H9 (cell line): ENCODE measurements at regions not wholly inside any gene's neighbourhood (a gene's known extent, or its start where the extent isn't known, plus 50 kb on each side); places are given as distances from the start of the nearest gene placed in this dataset.

Experiments
- DNase-seq: peaks from one replicate; pipeline ENCODE4 v3.0.0-alpha.2; 2017
- H2AFZ ChIP-seq: one replicate; pipeline ENCODE4 v1.6.1; 2013; ENCODE audit warnings: mild to moderate bottlenecking, low read length, control low read depth, moderate library complexity
- H2AK5ac ChIP-seq: 2 replicates; pipeline ENCODE4 v1.6.1; 2013; ENCODE audit warnings: low read length, control low read depth, mixed read lengths; ENCODE audit not compliant: insufficient read length
- H2BK120ac ChIP-seq: one replicate; pipeline ENCODE4 v1.6.1; 2013; ENCODE audit warnings: low read depth, mild to moderate bottlenecking, low read length, control low read depth, inconsistent platforms; ENCODE audit not compliant: poor library complexity, severe bottlenecking
- H2BK12ac ChIP-seq: 2 replicates; pipeline ENCODE4 v1.6.1; 2013; ENCODE audit warnings: low read length, control low read depth, mixed read lengths, low read depth; ENCODE audit not compliant: insufficient read length
- H2BK15ac ChIP-seq: 2 replicates; pipeline ENCODE4 v1.6.1; 2013; ENCODE audit warnings: low read depth, low read length, control low read depth
- H2BK20ac ChIP-seq: one replicate; pipeline ENCODE4 v1.6.1; 2013; ENCODE audit warnings: low read depth, mild to moderate bottlenecking, low read length, control low read depth, inconsistent platforms; ENCODE audit not compliant: poor library complexity, severe bottlenecking
- H2BK5ac ChIP-seq: 2 replicates; pipeline ENCODE4 v1.6.1; 2013; ENCODE audit warnings: low read length, control low read depth, mixed read lengths; ENCODE audit not compliant: insufficient read length
- H3K14ac ChIP-seq: 2 replicates; pipeline ENCODE4 v1.6.1; 2013; ENCODE audit warnings: low read length, control low read depth; ENCODE audit not compliant: insufficient read depth
- H3K18ac ChIP-seq: 2 replicates; pipeline ENCODE4 v1.6.1; 2013; ENCODE audit warnings: low read depth, mild to moderate bottlenecking, mixed read lengths, low read length, control low read depth; ENCODE audit not compliant: insufficient read length
- H3K23ac ChIP-seq: 2 replicates; pipeline ENCODE4 v1.6.1; 2013; ENCODE audit warnings: low read length, control low read depth, mixed read lengths, low read depth; ENCODE audit not compliant: insufficient read length
- H3K23me2 ChIP-seq: 2 replicates; pipeline ENCODE4 v1.6.1; 2013; ENCODE audit warnings: low read depth, mild to moderate bottlenecking, mixed read lengths, low read length, control low read depth; ENCODE audit not compliant: insufficient read length, poor library complexity, severe bottlenecking
- H3K27ac ChIP-seq: 2 replicates; pipeline ENCODE4 v1.5.1; 2013; ENCODE audit warnings: low read length, control low read depth, mixed read lengths, low read depth; ENCODE audit not compliant: insufficient read length
- H3K27me3 ChIP-seq: 2 replicates; pipeline ENCODE4 v1.6.1; 2013; ENCODE audit warnings: low read length, control low read depth, inconsistent platforms; ENCODE audit not compliant: insufficient read depth
- H3K4ac ChIP-seq: 2 replicates; pipeline ENCODE4 v1.6.1; 2013; ENCODE audit warnings: low read depth, mild to moderate bottlenecking, control low read depth, inconsistent platforms, low read length, moderate library complexity
- H3K4me1 ChIP-seq: 2 replicates; pipeline ENCODE4 v1.6.1; 2013; ENCODE audit warnings: low read length, control low read depth, inconsistent platforms; ENCODE audit not compliant: insufficient read depth
- H3K4me2 ChIP-seq: 2 replicates; pipeline ENCODE4 v1.6.1; 2013; ENCODE audit warnings: low read length, control low read depth, mixed read lengths; ENCODE audit not compliant: insufficient read length, insufficient read depth
- H3K56ac ChIP-seq: 2 replicates; pipeline ENCODE4 v1.6.1; 2013; ENCODE audit warnings: low read depth, mild to moderate bottlenecking, mixed read lengths, low read length, control low read depth; ENCODE audit not compliant: insufficient read length
- H3K79me1 ChIP-seq: 2 replicates; pipeline ENCODE4 v1.6.1; 2013; ENCODE audit warnings: low read depth, mild to moderate bottlenecking, moderate library complexity, low read length, control low read depth, inconsistent platforms; ENCODE audit not compliant: insufficient read depth, poor library complexity, severe bottlenecking
- H3K79me2 ChIP-seq: 2 replicates; pipeline ENCODE4 v1.6.1; 2013; ENCODE audit warnings: low read length, control low read depth, inconsistent platforms; ENCODE audit not compliant: insufficient read depth
- H3K9ac ChIP-seq: 2 replicates; pipeline ENCODE4 v1.6.1; 2013; ENCODE audit warnings: low read length, control low read depth, mixed read lengths; ENCODE audit not compliant: insufficient read length; ENCODE audit errors: extremely low read depth
- H3K9me3 ChIP-seq: one replicate; pipeline ENCODE4 v1.6.1; 2013; ENCODE audit warnings: low read depth, low read length, inconsistent platforms; ENCODE audit not compliant: control insufficient read depth
- H3T11ph ChIP-seq: one replicate; pipeline ENCODE4 v1.6.1; 2013; ENCODE audit warnings: mild to moderate bottlenecking, low read length, control low read depth, inconsistent platforms
- H4K20me1 ChIP-seq: one replicate; pipeline ENCODE4 v1.6.1; 2013; ENCODE audit not compliant: control insufficient read depth, insufficient read length, insufficient read depth
- H4K5ac ChIP-seq: 2 replicates; pipeline ENCODE4 v1.6.1; 2013; ENCODE audit warnings: low read depth, mild to moderate bottlenecking, mixed read lengths, low read length, control low read depth; ENCODE audit not compliant: insufficient read length
- H4K8ac ChIP-seq: replicated peaks from 2 replicates; pipeline ENCODE4 v1.6.1; 2013; ENCODE audit warnings: low read length, control low read depth, mixed read lengths, low read depth; ENCODE audit not compliant: insufficient read length
- H4K91ac ChIP-seq: 2 replicates; pipeline ENCODE4 v1.6.1; 2013; ENCODE audit warnings: low read depth, mild to moderate bottlenecking, moderate library complexity, mixed read lengths, low read length, control low read depth; ENCODE audit not compliant: insufficient read length
- H3K27ac Mint-ChIP-seq, 3 experiments: 2 replicates in 2 of 3; 3 replicates in 1 of 3; pipeline ENCODE4 v1.8.0; 2020 to 2021; ENCODE audit warnings: mixed read lengths in 3 of 3, mild to moderate bottlenecking in 1 of 3, moderate library complexity in 1 of 3
- H3K27me3 Mint-ChIP-seq: 2 replicates; pipeline ENCODE4 v1.8.0; 2021; ENCODE audit warnings: low read depth, mild to moderate bottlenecking, moderate library complexity, mixed read lengths
- H3K36me3 Mint-ChIP-seq, 3 experiments: 2 replicates in 2 of 3; 3 replicates in 1 of 3; pipeline ENCODE4 v1.8.0; 2020 to 2021; ENCODE audit warnings: low read depth in 3 of 3, mixed read lengths in 3 of 3; ENCODE audit not compliant: insufficient read depth in 1 of 3
- H3K4me1 Mint-ChIP-seq, 2 experiments: 2 replicates each; pipeline ENCODE4 v1.8.0; 2020; ENCODE audit warnings: mixed read lengths in 2 of 2
- H3K4me3 Mint-ChIP-seq, 2 experiments: 2 replicates in 1 of 2; 3 replicates in 1 of 2; pipeline ENCODE4 v1.8.0; 2020 to 2021; ENCODE audit warnings: mild to moderate bottlenecking in 2 of 2, mixed read lengths in 2 of 2, moderate library complexity in 1 of 2
- H3K9me3 Mint-ChIP-seq, 2 experiments: 2 replicates in 1 of 2; 3 replicates in 1 of 2; pipeline ENCODE4 v1.8.0; 2020; ENCODE audit warnings: mild to moderate bottlenecking in 2 of 2, mixed read lengths in 2 of 2, moderate library complexity in 1 of 2
- WGBS: extraction: QIAGEN DNeasy Blood & Tissue Kit; methylation state at CpG from one replicate; pipeline ENCODE4 v1.1.7; 2013; ENCODE audit warnings: missing lambda C conversion rate, low lambda C conversion rate, mixed read lengths; ENCODE audit not compliant: insufficient read length; ENCODE audit errors: extremely low coverage; 5-methylcytosine and 5-hydroxymethylcytosine counted together
- TF ChIP-seq, protein P1 (sequence below): fragments of 200-600 bp; sonication (generic); conservative IDR thresholded peaks from 3 replicates; pipeline ENCODE4 v1.8.0; 2021; ENCODE audit warnings: antibody characterized with exemption, mild to moderate bottlenecking

DNA sequence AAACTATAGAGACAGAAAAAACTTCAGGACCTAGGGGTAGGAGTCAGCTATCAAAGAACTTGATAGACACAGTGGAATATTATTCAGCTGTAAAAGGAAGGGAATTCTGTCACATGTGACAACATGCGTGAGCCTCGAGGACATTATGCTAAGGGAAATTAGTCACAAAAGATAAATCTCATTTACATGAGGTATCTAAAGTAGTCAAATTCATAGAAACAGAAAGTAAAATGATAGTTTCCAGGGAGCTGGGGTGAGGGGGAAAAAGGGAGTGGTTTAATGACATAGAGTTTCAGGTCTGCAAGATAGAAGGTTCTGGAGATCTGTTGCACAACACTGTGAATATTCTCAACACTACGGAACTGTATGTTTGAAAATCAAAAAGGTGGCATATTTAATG, 50.0 kb upstream of the PRIMA1 start:
- Histone ChIP-seq H2BK20ac (no peak overlapping the region), H2BK120ac (no peak overlapping the region), H3T11ph (no peak overlapping the region), H3K9ac (no peak overlapping the region), H3K23me2 (no peaks in the 10 kb centered on the region), H4K91ac (no peak overlapping the region), H3K18ac (no peak overlapping the region), H2AK5ac (no peak overlapping the region), H3K79me2 (no peaks in the 10 kb centered on the region), H3K4me2 (no peak overlapping the region), H4K5ac (no peak overlapping the region), H2AFZ (no peak overlapping the region), H4K8ac (no peak overlapping the region), H3K4ac (no peak overlapping the region), H3K9me3 (no peaks in the 10 kb centered on the region), H3K23ac (no peak overlapping the region), H3K14ac (no peak overlapping the region), H4K20me1 (no peaks in the 10 kb centered on the region), H2BK12ac (no peak overlapping the region), H2BK5ac (no peak overlapping the region), H3K27me3 (no peaks in the 10 kb centered on the region), H2BK15ac (no peak overlapping the region), H3K56ac (no peak overlapping the region), H3K79me1 (no peaks in the 10 kb centered on the region), H3K4me1 (peaks cover 5% of the 10 kb centered on the region; the same call in 1 of the 2 replicates), H3K27ac (no peak overlapping the region)
- Mint-ChIP-seq H3K27me3 (peaks cover 3% of the 10 kb centered on the region), H3K4me3 (no peak overlapping the region), H3K27ac (no peak overlapping the region), H3K36me3 (no peaks in the 10 kb centered on the region; a peak in 1 of 7 replicates), H3K9me3 (no peaks in the 10 kb centered on the region), H3K4me1 (peaks cover 13 to 16% of the 10 kb centered on the region in 2 experiments)
- TF ChIP-seq, protein P1, sequence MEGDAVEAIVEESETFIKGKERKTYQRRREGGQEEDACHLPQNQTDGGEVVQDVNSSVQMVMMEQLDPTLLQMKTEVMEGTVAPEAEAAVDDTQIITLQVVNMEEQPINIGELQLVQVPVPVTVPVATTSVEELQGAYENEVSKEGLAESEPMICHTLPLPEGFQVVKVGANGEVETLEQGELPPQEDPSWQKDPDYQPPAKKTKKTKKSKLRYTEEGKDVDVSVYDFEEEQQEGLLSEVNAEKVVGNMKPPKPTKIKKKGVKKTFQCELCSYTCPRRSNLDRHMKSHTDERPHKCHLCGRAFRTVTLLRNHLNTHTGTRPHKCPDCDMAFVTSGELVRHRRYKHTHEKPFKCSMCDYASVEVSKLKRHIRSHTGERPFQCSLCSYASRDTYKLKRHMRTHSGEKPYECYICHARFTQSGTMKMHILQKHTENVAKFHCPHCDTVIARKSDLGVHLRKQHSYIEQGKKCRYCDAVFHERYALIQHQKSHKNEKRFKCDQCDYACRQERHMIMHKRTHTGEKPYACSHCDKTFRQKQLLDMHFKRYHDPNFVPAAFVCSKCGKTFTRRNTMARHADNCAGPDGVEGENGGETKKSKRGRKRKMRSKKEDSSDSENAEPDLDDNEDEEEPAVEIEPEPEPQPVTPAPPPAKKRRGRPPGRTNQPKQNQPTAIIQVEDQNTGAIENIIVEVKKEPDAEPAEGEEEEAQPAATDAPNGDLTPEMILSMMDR, result no peak
- no peak for DNase-seq
- WGBS, result no CpG with 5 or more reads among the region's 3 CpGs
